ENCODE measurements at regions not wholly inside any gene's neighbourhood (a gene's known extent, or its start where the extent isn't known, plus 50 kb on each side); places are given as distances from the start of the nearest gene placed in this dataset.

GRCh38 chr1:79819140-79819539 is 812.6 kb upstream of the ADGRL4 start:
- no peak for DNase-seq (ENCODE audit: low spot score)
- no peaks in the 10 kb centered on the region for H3K36me3 ChIP-seq (ENCODE audit: control insufficient read depth in 4 of 4, insufficient read depth in 3 of 4, low read depth in 1 of 4, low read length in 3 of 4)

More at GRCh38 chr1:79819140-79819539, 812.6 kb upstream of the ADGRL4 start:
- 71% methylated on average over 3 of the region's 3 CpGs for WGBS
- no peaks in the 10 kb centered on the region for H3K4me1 ChIP-seq (ENCODE audit: control insufficient read depth in 4 of 4, insufficient read depth in 4 of 4, low read length in 3 of 4)
- H3K9me3 ChIP-seq (ENCODE audit: control insufficient read depth in 4 of 4, low read length in 3 of 4) = no peaks in the 10 kb centered on the region
- H3K27ac ChIP-seq (ENCODE audit: low read depth in 1 of 2, low read length in 2 of 2) = no peak overlapping the region
- no peak for TF ChIP-seq FOXA1 (IDR thresholded peaks at IDR 0.05)
- no peak for TF ChIP-seq HNF4G (IDR thresholded peaks at IDR 0.05)
- no peak for TF ChIP-seq TAF1 (conservative IDR thresholded peaks at IDR 0.05)
- no peak for TF ChIP-seq EGR1 (IDR thresholded peaks at IDR 0.05; ENCODE audit: low read depth in 2 of 2)
- no peak for TF ChIP-seq GABPA (IDR thresholded peaks at IDR 0.05 in 1 of 2, conservative IDR thresholded peaks at IDR 0.05 in 1 of 2)
- TF ChIP-seq, protein P1, sequence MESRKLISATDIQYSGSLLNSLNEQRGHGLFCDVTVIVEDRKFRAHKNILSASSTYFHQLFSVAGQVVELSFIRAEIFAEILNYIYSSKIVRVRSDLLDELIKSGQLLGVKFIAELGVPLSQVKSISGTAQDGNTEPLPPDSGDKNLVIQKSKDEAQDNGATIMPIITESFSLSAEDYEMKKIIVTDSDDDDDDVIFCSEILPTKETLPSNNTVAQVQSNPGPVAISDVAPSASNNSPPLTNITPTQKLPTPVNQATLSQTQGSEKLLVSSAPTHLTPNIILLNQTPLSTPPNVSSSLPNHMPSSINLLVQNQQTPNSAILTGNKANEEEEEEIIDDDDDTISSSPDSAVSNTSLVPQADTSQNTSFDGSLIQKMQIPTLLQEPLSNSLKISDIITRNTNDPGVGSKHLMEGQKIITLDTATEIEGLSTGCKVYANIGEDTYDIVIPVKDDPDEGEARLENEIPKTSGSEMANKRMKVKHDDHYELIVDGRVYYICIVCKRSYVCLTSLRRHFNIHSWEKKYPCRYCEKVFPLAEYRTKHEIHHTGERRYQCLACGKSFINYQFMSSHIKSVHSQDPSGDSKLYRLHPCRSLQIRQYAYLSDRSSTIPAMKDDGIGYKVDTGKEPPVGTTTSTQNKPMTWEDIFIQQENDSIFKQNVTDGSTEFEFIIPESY (IDR thresholded peaks at IDR 0.05) = no peak
- no peak for TF ChIP-seq YY1 (IDR thresholded peaks at IDR 0.05)
- no peak for TF ChIP-seq RAD21 (IDR thresholded peaks at IDR 0.05)
- TF ChIP-seq, protein P2, sequence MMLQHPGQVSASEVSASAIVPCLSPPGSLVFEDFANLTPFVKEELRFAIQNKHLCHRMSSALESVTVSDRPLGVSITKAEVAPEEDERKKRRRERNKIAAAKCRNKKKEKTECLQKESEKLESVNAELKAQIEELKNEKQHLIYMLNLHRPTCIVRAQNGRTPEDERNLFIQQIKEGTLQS (IDR thresholded peaks at IDR 0.05) = no peak
- no peak for TF ChIP-seq REST (IDR thresholded peaks at IDR 0.05)
- TF ChIP-seq, protein P3, sequence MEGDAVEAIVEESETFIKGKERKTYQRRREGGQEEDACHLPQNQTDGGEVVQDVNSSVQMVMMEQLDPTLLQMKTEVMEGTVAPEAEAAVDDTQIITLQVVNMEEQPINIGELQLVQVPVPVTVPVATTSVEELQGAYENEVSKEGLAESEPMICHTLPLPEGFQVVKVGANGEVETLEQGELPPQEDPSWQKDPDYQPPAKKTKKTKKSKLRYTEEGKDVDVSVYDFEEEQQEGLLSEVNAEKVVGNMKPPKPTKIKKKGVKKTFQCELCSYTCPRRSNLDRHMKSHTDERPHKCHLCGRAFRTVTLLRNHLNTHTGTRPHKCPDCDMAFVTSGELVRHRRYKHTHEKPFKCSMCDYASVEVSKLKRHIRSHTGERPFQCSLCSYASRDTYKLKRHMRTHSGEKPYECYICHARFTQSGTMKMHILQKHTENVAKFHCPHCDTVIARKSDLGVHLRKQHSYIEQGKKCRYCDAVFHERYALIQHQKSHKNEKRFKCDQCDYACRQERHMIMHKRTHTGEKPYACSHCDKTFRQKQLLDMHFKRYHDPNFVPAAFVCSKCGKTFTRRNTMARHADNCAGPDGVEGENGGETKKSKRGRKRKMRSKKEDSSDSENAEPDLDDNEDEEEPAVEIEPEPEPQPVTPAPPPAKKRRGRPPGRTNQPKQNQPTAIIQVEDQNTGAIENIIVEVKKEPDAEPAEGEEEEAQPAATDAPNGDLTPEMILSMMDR (IDR thresholded peaks at IDR 0.05; ENCODE audit: low read depth, low read length, missing input control) = no peak
- TF ChIP-seq SP1 (IDR thresholded peaks at IDR 0.05) = no peak
- no peak for TF ChIP-seq JUND (IDR thresholded peaks at IDR 0.05)
- no peak for TF ChIP-seq FOXA2 (IDR thresholded peaks at IDR 0.05)
- H3K9ac ChIP-seq (ENCODE audit: low read depth in 1 of 2, low read length in 2 of 2) = no peak overlapping the region
- H3K27me3 ChIP-seq (ENCODE audit: control insufficient read depth in 4 of 4, insufficient read depth in 4 of 4, low read length in 3 of 4) = no peaks in the 10 kb centered on the region
- H3K4me3 ChIP-seq (ENCODE audit: low read depth in 1 of 3, low read length in 3 of 3) = no peak overlapping the region

Data from liver (tissue), 8 donors.